ENCODE measurements at regions not wholly inside any gene's neighbourhood (a gene's known extent, or its start where the extent isn't known, plus 50 kb on each side); places are given as distances from the start of the nearest gene placed in this dataset.

GRCh38 chr4:188423039-188423438 is 283.8 kb downstream of the TRIML1 start:
- peaks cover 12% of the 10 kb centered on the region for H3K4me1 Mint-ChIP-seq (ENCODE audit: low read depth, unreplicated experiment)
- no peak for TF ChIP-seq CTCF (IDR thresholded peaks at IDR 0.05; ENCODE audit: unreplicated experiment)
- no TSS peak for BruUV-seq (replicated peaks)
- DNase-seq = peak; percentile 12
- intact Hi-C loops (cut with micrococcal nuclease; ENCODE audit: unreplicated experiment) = no loop called here
- H3K4me3 Mint-ChIP-seq (ENCODE audit: low read depth, unreplicated experiment) = no peak overlapping the region
- H3K36me3 Mint-ChIP-seq (ENCODE audit: insufficient read depth, unreplicated experiment) = no peaks in the 10 kb centered on the region
- peak overlapping the region; percentile 24 for H3K27ac Mint-ChIP-seq (ENCODE audit: unreplicated experiment)
- H3K9me3 Mint-ChIP-seq (ENCODE audit: low read depth, unreplicated experiment) = no peaks in the 10 kb centered on the region
- H3K27me3 Mint-ChIP-seq (ENCODE audit: unreplicated experiment) = no peaks in the 10 kb centered on the region
- CTCF ChIA-PET = interaction anchor here (0.7 kb wide), 1 partner anchor 15 kb away, joined by 3 read pairs; no protein-coding TSS in a partner anchor

- Mint-ChIP-seq H3K4me3 (ENCODE audit: low read depth, unreplicated experiment) (no peak overlapping the region), H3K27me3 (ENCODE audit: unreplicated experiment) (no peaks in the 10 kb centered on the region), H3K4me1 (ENCODE audit: low read depth, unreplicated experiment) (peaks cover 11% of the 10 kb centered on the region), H3K9me3 (ENCODE audit: low read depth, unreplicated experiment) (peaks cover 10% of the 10 kb centered on the region), H3K36me3 (ENCODE audit: insufficient read depth, unreplicated experiment) (no peaks in the 10 kb centered on the region), H3K27ac (ENCODE audit: unreplicated experiment) (no peak overlapping the region)
- intact Hi-C loops (cut with micrococcal nuclease; ENCODE audit: unreplicated experiment) = no loop called here
- TF ChIP-seq CTCF (IDR thresholded peaks at IDR 0.05; ENCODE audit: unreplicated experiment) = no peak
- CTCF ChIA-PET = interaction anchor here (0.5 kb wide), 1 partner anchor 40 kb away, joined by 3 read pairs; no protein-coding TSS in a partner anchor
- DNase-seq = no peak
- no TSS peak for BruUV-seq (replicated peaks)
Observed at GRCh38 chr4:188428935-188429334, 289.7 kb downstream of the TRIML1 start.

- H3K4me3 Mint-ChIP-seq (ENCODE audit: low read depth, unreplicated experiment) = no peak overlapping the region
- CTCF ChIA-PET = no interaction called here
- TF ChIP-seq CTCF (IDR thresholded peaks at IDR 0.05; ENCODE audit: unreplicated experiment) = no peak
- H3K36me3 Mint-ChIP-seq (ENCODE audit: insufficient read depth, unreplicated experiment) = no peaks in the 10 kb centered on the region
- no peak overlapping the region for H3K27ac Mint-ChIP-seq (ENCODE audit: unreplicated experiment)
- BruUV-seq (replicated peaks) = no TSS peak
- H3K9me3 Mint-ChIP-seq (ENCODE audit: low read depth, unreplicated experiment) = peaks cover 10% of the 10 kb centered on the region
- intact Hi-C loops (cut with micrococcal nuclease; ENCODE audit: unreplicated experiment) = no loop called here
- DNase-seq = no peak
- peaks cover 11% of the 10 kb centered on the region for H3K4me1 Mint-ChIP-seq (ENCODE audit: low read depth, unreplicated experiment)
- H3K27me3 Mint-ChIP-seq (ENCODE audit: unreplicated experiment) = no peaks in the 10 kb centered on the region
Observed at GRCh38 chr4:188429965-188430364, 290.7 kb downstream of the TRIML1 start.

GRCh38 chr4:188430384-188430783 is 291.1 kb downstream of the TRIML1 start:
- H3K9me3 Mint-ChIP-seq (ENCODE audit: low read depth, unreplicated experiment) = peaks cover 10% of the 10 kb centered on the region
- TF ChIP-seq CTCF (IDR thresholded peaks at IDR 0.05; ENCODE audit: unreplicated experiment) = no peak
- CTCF ChIA-PET = no interaction called here
- H3K27me3 Mint-ChIP-seq (ENCODE audit: unreplicated experiment) = no peaks in the 10 kb centered on the region
- BruUV-seq (replicated peaks) = no TSS peak
- no peak overlapping the region for H3K4me3 Mint-ChIP-seq (ENCODE audit: low read depth, unreplicated experiment)
- H3K4me1 Mint-ChIP-seq (ENCODE audit: low read depth, unreplicated experiment) = peaks cover 11% of the 10 kb centered on the region
- DNase-seq = no peak
- intact Hi-C loops (cut with micrococcal nuclease; ENCODE audit: unreplicated experiment) = no loop called here
- H3K36me3 Mint-ChIP-seq (ENCODE audit: insufficient read depth, unreplicated experiment) = no peaks in the 10 kb centered on the region
- no peak overlapping the region for H3K27ac Mint-ChIP-seq (ENCODE audit: unreplicated experiment)
